Cardiac fibroblast (primary cell): ENCODE measurements at regions not wholly inside any gene's neighbourhood (a gene's known extent, or its start where the extent isn't known, plus 50 kb on each side); places are given as distances from the start of the nearest gene placed in this dataset.
"Not testable (repeated sequence)": the region's sequence is repeated elsewhere in the genome, so short reads cannot be mapped to it uniquely, and the experiment has no call there.

ENCODE experiments used
- DNase-seq, 2 donors: peaks; one replicate each; pipeline versions ENCODE4 v3.0.0 to v3.0.0-alpha.2; 2010; ENCODE audit warnings: low read depth in 2 of 2
- H3K4me3 ChIP-seq, 2 donors: replicated peaks in 1 of 2; 1 replicate in 1 of 2; 2 replicates in 1 of 2; pipeline ENCODE4 v1.5.1; 2011; ENCODE audit warnings: low read depth in 2 of 2, low read length in 2 of 2, mild to moderate bottlenecking in 2 of 2, moderate library complexity in 1 of 2
- TF ChIP-seq, protein P1 (sequence below): IDR thresholded peaks from one replicate; pipeline ENCODE4 v1.5.1; 2011; ENCODE audit warnings: low read depth, mild to moderate bottlenecking, low read length, inconsistent platforms

DNA sequence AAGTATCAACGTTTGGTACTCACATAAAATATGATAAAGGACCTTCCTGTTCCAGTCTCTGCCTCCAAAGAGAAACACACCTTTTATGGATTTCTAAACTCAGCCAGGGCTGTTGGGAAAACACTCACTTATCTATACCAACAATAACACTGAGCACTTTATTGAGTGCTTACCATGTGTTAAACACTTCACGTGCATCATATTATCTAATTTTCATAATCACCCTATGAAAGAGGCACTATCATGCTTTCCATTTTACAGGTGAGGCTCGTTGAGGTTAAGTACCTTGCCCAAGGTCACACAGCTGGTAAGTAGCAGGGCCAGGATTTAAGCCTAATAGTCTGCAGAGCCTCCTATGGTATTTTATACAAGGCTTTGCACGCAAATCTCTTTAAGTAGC is 251.5 kb upstream of the SOX9 start:
- TF ChIP-seq, protein P1, sequence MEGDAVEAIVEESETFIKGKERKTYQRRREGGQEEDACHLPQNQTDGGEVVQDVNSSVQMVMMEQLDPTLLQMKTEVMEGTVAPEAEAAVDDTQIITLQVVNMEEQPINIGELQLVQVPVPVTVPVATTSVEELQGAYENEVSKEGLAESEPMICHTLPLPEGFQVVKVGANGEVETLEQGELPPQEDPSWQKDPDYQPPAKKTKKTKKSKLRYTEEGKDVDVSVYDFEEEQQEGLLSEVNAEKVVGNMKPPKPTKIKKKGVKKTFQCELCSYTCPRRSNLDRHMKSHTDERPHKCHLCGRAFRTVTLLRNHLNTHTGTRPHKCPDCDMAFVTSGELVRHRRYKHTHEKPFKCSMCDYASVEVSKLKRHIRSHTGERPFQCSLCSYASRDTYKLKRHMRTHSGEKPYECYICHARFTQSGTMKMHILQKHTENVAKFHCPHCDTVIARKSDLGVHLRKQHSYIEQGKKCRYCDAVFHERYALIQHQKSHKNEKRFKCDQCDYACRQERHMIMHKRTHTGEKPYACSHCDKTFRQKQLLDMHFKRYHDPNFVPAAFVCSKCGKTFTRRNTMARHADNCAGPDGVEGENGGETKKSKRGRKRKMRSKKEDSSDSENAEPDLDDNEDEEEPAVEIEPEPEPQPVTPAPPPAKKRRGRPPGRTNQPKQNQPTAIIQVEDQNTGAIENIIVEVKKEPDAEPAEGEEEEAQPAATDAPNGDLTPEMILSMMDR, result no peak
- DNase-seq, result no peak

DNA sequence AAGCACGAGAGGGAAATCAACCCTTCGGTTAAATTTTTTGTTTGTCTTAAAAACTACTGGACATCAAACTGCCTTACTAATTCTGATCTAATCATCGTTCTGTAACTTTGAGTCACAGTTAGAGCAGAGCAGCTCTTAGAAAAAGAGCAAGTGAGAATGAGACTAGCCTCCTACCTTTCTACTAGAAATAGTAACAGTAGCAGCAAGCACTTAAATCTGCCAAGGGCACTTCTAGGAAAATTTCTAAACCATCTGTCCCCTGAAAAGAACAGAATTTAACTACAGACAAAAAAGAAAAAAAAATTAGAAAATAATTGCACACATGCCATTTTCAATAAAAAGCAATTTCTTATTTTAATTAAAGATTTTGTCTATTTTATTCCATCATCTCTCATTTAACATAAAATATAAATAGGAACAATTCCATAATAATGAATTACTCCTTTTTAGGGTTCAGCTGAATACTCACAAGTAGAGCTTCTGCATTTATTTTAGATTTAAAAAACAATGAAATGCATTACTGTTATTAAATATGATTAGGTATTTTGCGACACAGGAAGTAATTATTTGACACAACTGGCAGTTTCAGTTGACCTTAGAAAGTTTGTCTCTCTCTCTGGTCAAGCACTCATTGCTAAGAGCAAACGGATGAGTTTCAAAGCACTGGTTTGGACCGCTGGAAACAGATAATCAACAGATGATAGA is 250.8 kb upstream of the SOX9 start:
- no peak overlapping the region for H3K4me3 ChIP-seq
- TF ChIP-seq, protein P1, result no peak

More for the DNA sequence above, 251.5 kb upstream of the SOX9 start:
- H3K4me3 ChIP-seq, result no peak overlapping the region

DNA sequence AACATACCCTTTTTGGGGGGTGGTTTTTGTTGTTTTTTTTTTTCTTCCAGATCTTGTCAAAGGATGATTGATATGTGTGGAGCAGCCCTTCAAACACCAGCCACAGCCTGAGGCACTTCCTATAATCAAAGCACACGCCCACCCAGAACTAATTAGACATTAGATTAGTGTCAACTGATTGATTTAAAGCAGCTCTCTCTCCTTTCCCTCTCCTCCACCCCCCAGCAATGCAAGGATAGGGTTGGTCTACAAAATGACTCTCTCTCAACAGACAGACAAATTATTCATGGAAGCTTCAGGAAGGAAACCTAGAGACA is 250.3 kb upstream of the SOX9 start:
- TF ChIP-seq, protein P1, result no peak
- DNase-seq, result no peak
- H3K4me3 ChIP-seq, result no peak overlapping the region

More for the DNA sequence above, 250.8 kb upstream of the SOX9 start:
- no peak for DNase-seq

DNA sequence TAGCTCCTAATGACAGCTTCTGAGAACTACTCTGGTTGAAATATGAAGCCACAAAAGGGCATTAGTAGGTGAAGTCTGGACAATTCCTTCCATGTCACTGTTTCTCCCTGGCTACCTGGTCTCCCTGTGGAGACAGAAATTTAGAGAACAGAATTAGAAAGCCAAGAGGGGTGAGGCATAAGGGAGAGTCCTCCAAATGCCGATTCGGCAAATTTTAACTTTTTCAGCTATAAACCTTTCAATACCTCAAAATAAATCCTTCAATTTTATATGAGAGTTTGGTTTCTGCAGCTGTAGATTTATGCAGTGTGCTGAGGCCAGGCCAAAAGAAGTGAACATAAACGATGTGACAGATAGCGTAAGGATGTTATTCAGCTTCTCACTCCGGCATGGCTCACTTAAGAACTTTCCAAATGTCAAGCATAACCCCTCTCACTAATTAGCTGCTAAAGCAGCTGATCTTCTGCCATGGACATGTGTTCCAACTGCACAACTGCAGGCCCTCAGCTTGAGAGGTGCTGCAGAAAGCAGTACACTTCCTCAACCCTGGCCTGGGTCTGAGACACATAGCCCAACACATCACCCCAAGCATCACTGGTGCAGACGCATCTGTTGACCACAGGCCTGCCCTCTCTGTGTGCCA is 247.9 kb upstream of the SOX9 start:
- TF ChIP-seq, protein P1, result no peak
- DNase-seq, result no peak
- no peak overlapping the region for H3K4me3 ChIP-seq

DNA sequence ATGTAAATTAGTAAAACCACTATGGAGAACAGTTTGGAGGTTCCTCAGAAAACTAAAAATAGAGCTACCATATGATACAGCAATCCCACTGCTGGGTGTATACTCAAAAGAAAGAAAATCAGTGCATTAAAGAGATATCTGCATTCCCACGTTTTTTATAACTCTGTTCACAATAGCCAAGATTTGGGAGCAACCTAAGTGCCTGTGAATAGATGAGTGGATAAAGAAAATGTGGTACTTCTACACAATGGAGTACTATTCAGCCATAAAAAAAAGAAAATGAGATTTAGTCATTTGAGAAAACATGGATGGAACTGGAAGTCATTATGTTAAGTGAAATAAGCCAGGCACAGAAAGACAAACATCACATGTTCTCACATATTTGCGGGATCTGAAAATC is 246.0 kb upstream of the SOX9 start:
- DNase-seq, H3K4me3 ChIP-seq: not testable (repeated sequence)

DNA sequence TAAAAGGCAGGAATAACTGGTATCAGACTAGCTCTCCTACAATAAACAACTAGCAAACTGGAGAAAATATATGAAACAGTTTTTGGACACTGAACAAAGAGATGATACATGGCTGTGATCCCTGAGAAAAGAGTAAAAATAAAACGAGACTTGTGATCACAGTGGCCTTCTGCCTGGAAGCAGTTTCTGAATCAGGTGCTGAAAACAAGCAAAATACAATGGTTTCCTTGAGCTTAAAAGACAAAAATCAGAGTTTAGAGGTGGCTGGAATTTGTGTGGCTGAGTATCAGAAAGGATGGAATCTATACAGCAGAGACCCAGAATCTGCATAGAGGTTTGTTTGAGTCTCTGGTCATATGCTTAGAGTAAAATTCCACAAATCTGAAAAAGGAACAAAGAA is 242.5 kb upstream of the SOX9 start:
- H3K4me3 ChIP-seq, result no peak overlapping the region
- TF ChIP-seq, protein P1, result no peak
- no peak for DNase-seq

DNA sequence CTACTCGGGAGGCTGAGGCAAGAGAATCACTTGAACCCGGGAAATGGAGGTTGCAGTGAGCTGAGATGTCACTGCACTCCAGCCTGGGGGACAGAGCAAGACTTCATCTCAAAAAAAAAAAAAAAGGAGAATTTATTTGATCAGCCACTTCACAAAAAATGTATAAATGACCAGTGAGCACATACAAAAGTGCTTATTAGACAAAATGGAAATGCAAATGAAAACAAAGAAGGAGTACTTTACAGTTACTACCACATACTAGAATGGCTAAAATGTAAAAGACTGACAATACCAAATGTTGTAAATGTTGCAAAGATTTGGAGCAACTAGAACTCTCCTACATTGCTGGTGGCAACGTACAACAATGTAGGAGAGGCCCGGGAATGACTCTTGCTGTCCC is 241.8 kb upstream of the SOX9 start:
- TF ChIP-seq, protein P1, result no peak
- no peak for DNase-seq
- H3K4me3 ChIP-seq, result no peak overlapping the region
